LNCaP clone FGC (cell line): ENCODE measurements at regions not wholly inside any gene's neighbourhood (a gene's known extent, or its start where the extent isn't known, plus 50 kb on each side); places are given as distances from the start of the nearest gene placed in this dataset.
"Not testable (repeated sequence)": the region's sequence is repeated elsewhere in the genome, so short reads cannot be mapped to it uniquely, and the experiment has no call there.

Experiments used
- DNase-seq: peaks from one replicate; pipeline ENCODE4 v3.0.0-alpha.2; 2011; ENCODE audit warnings: low read depth
- H3K4me3 ChIP-seq: 2 replicates; pipeline ENCODE4 v1.5.1; 2011; ENCODE audit warnings: mild to moderate bottlenecking, low read depth, low read length, control low read depth
- CTCF ChIP-seq: IDR thresholded peaks from 2 replicates; pipeline ENCODE4 v1.5.1; 2012; ENCODE audit warnings: mild to moderate bottlenecking; ENCODE audit not compliant: control insufficient read depth, insufficient read depth; ENCODE audit errors: extremely low read depth

DNA sequence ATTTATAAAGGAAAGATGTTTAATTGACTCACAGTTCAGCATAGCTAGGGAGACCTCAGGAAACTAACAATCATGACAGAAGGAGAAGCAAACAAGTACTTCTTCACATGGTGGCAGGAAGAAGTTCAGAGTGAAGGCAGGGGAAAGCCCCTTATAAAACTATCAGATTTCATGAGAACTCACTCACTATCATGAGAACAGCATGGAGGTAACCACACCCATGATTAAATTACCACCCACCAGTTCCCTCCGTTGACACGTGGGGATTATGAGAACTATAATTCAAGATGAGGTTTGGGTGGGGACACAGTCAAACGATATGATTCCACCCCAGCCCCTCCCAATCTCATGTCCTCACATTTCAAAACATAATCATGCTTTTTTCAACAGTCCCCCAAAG lies 124.2 kb upstream of the PCGF5 start:
- no peak for DNase-seq
- H3K4me3 ChIP-seq = no peak overlapping the region
- no peak for TF ChIP-seq CTCF

DNA sequence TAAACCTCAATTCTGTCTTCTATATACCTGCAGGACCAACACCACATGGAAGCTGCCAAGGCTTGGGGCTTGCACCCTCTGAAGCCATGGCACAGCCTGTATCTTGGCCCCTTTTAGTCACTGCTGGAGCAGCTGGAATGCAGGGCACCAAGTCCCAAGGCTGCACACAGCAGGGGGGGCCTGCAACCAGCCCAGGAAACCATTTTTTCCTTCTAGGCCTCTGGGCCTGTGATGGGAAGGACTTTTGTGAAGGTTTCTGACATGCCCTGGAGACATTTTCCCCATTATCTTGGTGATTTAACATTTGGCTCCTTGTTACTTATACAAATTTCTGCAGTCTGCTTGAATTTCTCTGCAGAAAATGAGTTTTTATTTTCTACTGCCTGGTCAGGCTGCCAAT lies 123.2 kb upstream of the PCGF5 start:
- no peak for TF ChIP-seq CTCF
- no peak for DNase-seq
- H3K4me3 ChIP-seq = no peak overlapping the region

DNA sequence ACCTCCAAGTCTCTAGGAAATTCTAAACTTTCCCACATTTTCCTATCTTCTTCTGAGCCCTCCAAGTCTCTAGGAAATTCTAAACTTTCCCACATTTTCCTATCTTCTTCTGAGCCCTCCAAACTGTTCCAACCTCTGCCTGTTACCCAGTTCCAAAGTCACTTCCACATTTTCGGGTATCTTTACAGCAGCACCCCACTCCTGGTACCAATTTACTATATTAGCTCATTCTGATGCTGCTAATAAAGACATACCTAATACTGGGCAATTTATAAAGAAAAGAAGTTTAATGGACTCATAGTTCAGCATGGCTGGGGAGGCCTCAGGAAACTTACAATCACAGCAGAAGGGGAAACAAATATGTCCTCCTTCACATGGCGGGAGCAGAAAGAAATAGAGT lies 122.4 kb upstream of the PCGF5 start:
- not testable (repeated sequence) for H3K4me3 ChIP-seq, DNase-seq

DNA sequence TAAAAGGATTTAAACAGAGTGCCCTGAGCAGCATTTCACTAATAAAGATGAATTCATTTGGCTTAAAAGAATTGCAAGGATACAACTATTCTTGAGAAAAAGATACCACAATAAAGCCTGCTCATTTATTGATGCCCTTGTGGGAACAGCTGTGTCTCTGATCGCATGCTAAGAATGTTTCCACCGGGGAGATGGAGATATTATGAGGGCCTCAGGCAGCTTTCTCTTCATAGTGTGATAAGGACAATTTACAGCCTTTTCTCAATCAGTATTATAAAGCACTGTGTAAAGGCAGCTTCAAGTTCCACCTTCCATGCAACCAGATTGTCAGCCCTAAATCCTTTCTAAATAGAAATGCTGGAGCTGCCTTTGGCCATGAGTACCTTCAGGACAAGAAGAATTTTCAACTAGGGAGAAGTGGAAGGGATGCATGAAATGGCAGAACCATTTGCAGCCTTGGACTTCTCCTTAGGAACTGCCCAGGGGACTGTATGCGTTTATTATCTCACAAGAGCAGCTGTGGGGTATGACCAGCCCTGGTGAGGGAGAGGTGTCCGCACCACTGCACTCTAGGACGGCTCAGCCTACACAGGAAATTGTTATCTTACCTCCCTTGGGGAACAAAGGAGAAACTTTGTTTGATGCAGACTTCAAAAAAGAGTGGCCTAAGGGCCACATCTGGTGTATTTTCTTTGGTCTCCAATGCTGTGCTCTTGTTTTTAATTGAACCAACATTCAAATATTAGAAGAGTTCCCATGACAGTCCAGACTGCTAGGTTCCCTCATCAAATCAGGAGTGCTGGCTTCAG lies 116.9 kb upstream of the PCGF5 start:
- H3K4me3 ChIP-seq = no peak overlapping the region
- no peak for TF ChIP-seq CTCF
- DNase-seq = no peak

- DNase-seq = no peak
- TF ChIP-seq CTCF = no peak
- H3K4me3 ChIP-seq = no peak overlapping the region
Measured at GRCh38 chr10:91104193-91105041, 116.0 kb upstream of the PCGF5 start.

- no peak for DNase-seq
- TF ChIP-seq CTCF = no peak
- no peak overlapping the region for H3K4me3 ChIP-seq
Measured at GRCh38 chr10:91105269-91105668, 115.2 kb upstream of the PCGF5 start.

- H3K4me3 ChIP-seq = no peak overlapping the region
- no peak for DNase-seq
- no peak for TF ChIP-seq CTCF
Measured at GRCh38 chr10:91108820-91109219, 111.6 kb upstream of the PCGF5 start.
